Duodenal mucosa (tissue), 2 donors: ENCODE measurements at regions not wholly inside any gene's neighbourhood (a gene's known extent, or its start where the extent isn't known, plus 50 kb on each side); places are given as distances from the start of the nearest gene placed in this dataset.
"Not testable (repeated sequence)": the region's sequence is repeated elsewhere in the genome, so short reads cannot be mapped to it uniquely, and the experiment has no call there.

Source experiments
- H3K27ac ChIP-seq: one replicate; pipeline ENCODE4 v1.7.0; 2013; ENCODE audit warnings: low read depth, low read length
- H3K27me3 ChIP-seq, 2 donors: one replicate each; pipeline ENCODE4 v1.7.0; 2013; ENCODE audit warnings: low read length in 2 of 2, control low read depth in 1 of 2; ENCODE audit not compliant: insufficient read depth in 2 of 2, control insufficient read depth in 1 of 2
- H3K36me3 ChIP-seq, 2 donors: one replicate each; pipeline ENCODE4 v1.7.0; 2013; ENCODE audit warnings: low read length in 2 of 2, control low read depth in 1 of 2; ENCODE audit not compliant: insufficient read depth in 2 of 2, control insufficient read depth in 1 of 2
- H3K4me1 ChIP-seq, 2 donors: one replicate each; pipeline ENCODE4 v1.7.0; 2013; ENCODE audit warnings: low read length in 2 of 2, control low read depth in 1 of 2; ENCODE audit not compliant: insufficient read depth in 2 of 2, control insufficient read depth in 1 of 2
- H3K4me3 ChIP-seq, 2 donors: one replicate each; pipeline ENCODE4 v1.7.0; 2013; ENCODE audit warnings: low read length in 2 of 2, low read depth in 1 of 2
- H3K9ac ChIP-seq, 2 donors: one replicate each; pipeline ENCODE4 v1.7.0; 2013; ENCODE audit warnings: low read length in 2 of 2, low read depth in 1 of 2
- H3K9me3 ChIP-seq, 2 donors: one replicate each; pipeline ENCODE4 v1.7.0; 2013; ENCODE audit warnings: low read length in 2 of 2, control low read depth in 1 of 2; ENCODE audit not compliant: control insufficient read depth in 1 of 2

GRCh38 chr18:11497585-11497984 is 111.8 kb upstream of the SLC35G4 start:
- no peaks in the 10 kb centered on the region for H3K27me3 ChIP-seq
- H3K4me3 ChIP-seq, result no peak overlapping the region
- no peaks in the 10 kb centered on the region for H3K36me3 ChIP-seq
- H3K4me1 ChIP-seq, result no peaks in the 10 kb centered on the region
- no peak overlapping the region for H3K9ac ChIP-seq
- H3K27ac ChIP-seq, result no peak overlapping the region
- H3K9me3 ChIP-seq, result no peaks in the 10 kb centered on the region

DNA sequence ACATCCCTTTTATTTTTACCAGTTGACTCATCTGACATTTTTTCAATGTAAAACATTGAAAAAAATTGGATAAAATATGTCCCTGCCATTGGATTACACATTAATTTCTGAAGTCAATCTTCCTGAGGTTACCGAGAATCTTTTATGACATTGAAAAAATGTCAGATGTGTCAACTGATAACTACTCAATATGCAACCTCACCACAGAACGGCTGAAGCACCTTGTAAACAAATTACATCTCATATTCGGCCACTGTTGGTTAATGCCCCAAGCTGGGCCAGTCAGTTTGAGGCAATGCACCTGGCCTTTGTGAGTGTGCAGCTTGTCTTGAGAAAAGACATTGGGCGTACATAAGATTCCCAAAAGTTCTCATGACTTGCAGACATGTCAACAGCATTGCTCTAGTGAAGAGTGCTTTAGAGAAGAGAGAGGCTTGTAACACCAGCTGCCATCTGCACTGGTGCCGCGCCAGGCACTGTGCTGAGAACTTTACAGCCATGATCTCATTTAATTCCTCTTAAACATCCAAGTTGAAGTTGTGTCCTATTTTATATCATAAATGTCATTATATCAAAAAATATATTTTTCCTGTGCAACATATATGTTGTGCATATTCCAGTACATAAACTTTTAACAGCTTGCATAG is 112.7 kb upstream of the SLC35G4 start:
- Histone ChIP-seq H3K36me3 (no peaks in the 10 kb centered on the region), H3K9me3 (no peaks in the 10 kb centered on the region), H3K9ac (no peak overlapping the region), H3K4me3 (no peak overlapping the region), H3K4me1 (no peaks in the 10 kb centered on the region), H3K27me3 (no peaks in the 10 kb centered on the region), H3K27ac (no peak overlapping the region)

- no peak overlapping the region for H3K27ac ChIP-seq
- no peaks in the 10 kb centered on the region for H3K4me1 ChIP-seq
- no peak overlapping the region for H3K4me3 ChIP-seq
Measured at GRCh38 chr18:11495441-11495840, 114.0 kb upstream of the SLC35G4 start.

DNA sequence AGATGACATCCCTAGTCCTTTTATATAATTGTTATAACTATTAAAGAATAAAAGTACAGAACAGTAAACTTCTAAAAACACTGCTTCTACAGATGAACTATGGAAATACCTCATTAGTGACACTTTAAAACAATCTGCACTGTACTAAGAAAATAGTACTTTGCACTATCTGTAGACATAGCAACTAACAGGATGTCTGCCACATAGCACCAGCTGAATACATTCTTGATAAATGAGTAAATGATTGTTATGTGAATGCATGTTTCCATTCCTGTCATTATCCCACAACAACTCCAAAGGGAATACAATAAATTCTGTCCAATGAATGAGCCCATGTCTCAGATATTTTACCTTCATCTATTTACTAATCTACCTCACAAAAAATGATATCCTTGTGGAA is 115.3 kb upstream of the SLC35G4 start:
- no peak overlapping the region for H3K27ac ChIP-seq
- no peaks in the 10 kb centered on the region for H3K36me3 ChIP-seq
- no peaks in the 10 kb centered on the region for H3K9me3 ChIP-seq
- no peaks in the 10 kb centered on the region for H3K27me3 ChIP-seq
- H3K4me3 ChIP-seq, result no peak overlapping the region
- no peaks in the 10 kb centered on the region for H3K4me1 ChIP-seq
- no peak overlapping the region for H3K9ac ChIP-seq

More at GRCh38 chr18:11495441-11495840, 114.0 kb upstream of the SLC35G4 start:
- Histone ChIP-seq H3K9ac (no peak overlapping the region), H3K9me3 (no peaks in the 10 kb centered on the region), H3K36me3 (no peaks in the 10 kb centered on the region), H3K27me3 (no peaks in the 10 kb centered on the region)

GRCh38 chr18:11489266-11489899 is 120.0 kb upstream of the SLC35G4 start:
- Histone ChIP-seq H3K9ac (no peak overlapping the region), H3K9me3 (peaks cover 0 to 5% of the 10 kb centered on the region in 2 donors), H3K27ac (no peak overlapping the region), H3K27me3 (no peaks in the 10 kb centered on the region), H3K36me3 (no peaks in the 10 kb centered on the region), H3K4me3 (no peak overlapping the region), H3K4me1 (no peaks in the 10 kb centered on the region)

DNA sequence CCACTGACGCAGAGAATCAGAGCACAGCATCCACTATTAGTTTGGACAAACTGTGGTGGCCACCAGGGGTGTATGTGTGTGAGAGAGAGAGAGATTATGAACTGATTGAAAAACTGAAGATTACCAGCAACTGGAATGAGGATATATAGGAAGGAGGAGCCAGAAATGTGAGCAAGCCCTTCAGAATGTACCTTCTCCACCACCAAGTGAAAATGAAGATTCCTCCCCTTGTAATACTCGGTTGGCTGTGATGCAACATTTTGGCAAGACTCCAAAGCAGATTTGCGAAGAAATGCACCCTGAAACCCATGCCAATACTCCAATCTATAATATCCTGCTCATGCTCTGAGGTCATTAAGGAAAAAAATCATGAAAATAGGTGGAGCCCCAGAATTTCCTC is 121.2 kb upstream of the SLC35G4 start:
- Histone ChIP-seq H3K27me3 (no peaks in the 10 kb centered on the region), H3K4me3 (no peak overlapping the region), H3K9me3 (peaks cover 0 to 5% of the 10 kb centered on the region in 2 donors)

GRCh38 chr18:11487390-11487789 is 122.0 kb upstream of the SLC35G4 start:
- Histone ChIP-seq H3K9ac (no peak overlapping the region), H3K9me3 (peaks cover 0 to 5% of the 10 kb centered on the region in 2 donors), H3K4me1 (no peaks in the 10 kb centered on the region), H3K27ac (no peak overlapping the region), H3K27me3 (no peaks in the 10 kb centered on the region), H3K4me3 (no peak overlapping the region), H3K36me3 (no peaks in the 10 kb centered on the region)

More for the DNA sequence above, 121.2 kb upstream of the SLC35G4 start:
- no peak overlapping the region for H3K27ac ChIP-seq
- no peaks in the 10 kb centered on the region for H3K36me3 ChIP-seq
- no peaks in the 10 kb centered on the region for H3K4me1 ChIP-seq
- no peak overlapping the region for H3K9ac ChIP-seq

DNA sequence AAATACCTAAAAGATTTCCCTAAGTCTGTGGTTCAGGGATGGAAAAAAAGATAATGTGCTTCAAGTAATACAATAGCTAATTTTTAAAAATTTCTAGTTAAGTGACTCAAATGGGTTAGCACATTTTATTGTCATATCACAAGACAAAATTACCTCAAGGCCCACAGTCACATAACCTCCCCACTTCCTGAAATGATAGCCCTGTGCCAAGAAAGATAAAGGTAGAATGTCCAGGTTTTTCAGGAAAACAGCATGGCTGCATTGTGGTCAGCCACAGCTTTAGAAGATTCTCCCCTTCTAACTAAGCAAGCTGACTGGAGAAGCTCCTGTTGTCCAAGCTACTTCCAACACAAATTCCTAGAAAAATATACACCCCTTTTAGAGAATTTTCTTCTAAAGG is 127.1 kb upstream of the SLC35G4 start:
- Histone ChIP-seq H3K4me1 (no peaks in the 10 kb centered on the region), H3K27me3 (no peaks in the 10 kb centered on the region), H3K27ac (no peak overlapping the region), H3K9me3 (peaks cover 0 to 3% of the 10 kb centered on the region in 2 donors), H3K9ac (no peak overlapping the region), H3K4me3 (no peak overlapping the region), H3K36me3 (no peaks in the 10 kb centered on the region)

GRCh38 chr18:11480692-11481091 is 128.7 kb upstream of the SLC35G4 start:
- no peaks in the 10 kb centered on the region for H3K27me3 ChIP-seq
- no peaks in the 10 kb centered on the region for H3K9me3 ChIP-seq
- H3K36me3 ChIP-seq, result no peaks in the 10 kb centered on the region
- H3K4me3 ChIP-seq, result no peak overlapping the region
- no peaks in the 10 kb centered on the region for H3K4me1 ChIP-seq
- no peak overlapping the region for H3K27ac ChIP-seq
- no peak overlapping the region for H3K9ac ChIP-seq

GRCh38 chr18:11479031-11479430 is 130.4 kb upstream of the SLC35G4 start:
- not testable (repeated sequence) for H3K4me3 ChIP-seq, H3K36me3 ChIP-seq, H3K27ac ChIP-seq, H3K4me1 ChIP-seq, H3K9ac ChIP-seq, H3K27me3 ChIP-seq, H3K9me3 ChIP-seq
